ENCODE measurements at regions not wholly inside any gene's neighbourhood (a gene's known extent, or its start where the extent isn't known, plus 50 kb on each side); places are given as distances from the start of the nearest gene placed in this dataset.

GRCh38 chr21:16423921-16424320 lies 694.1 kb downstream of the USP25 start:
- TF ChIP-seq POLR2A (IDR thresholded peaks at IDR 0.05; ENCODE audit: low read depth, low read length) = no peak
- TF ChIP-seq POLR2AphosphoS5 (IDR thresholded peaks at IDR 0.05; ENCODE audit: low read depth, low read length) = no peak

Measured in GM12892 (cell line).